Bronchial epithelial cell (primary cell): ENCODE measurements at regions not wholly inside any gene's neighbourhood (a gene's known extent, or its start where the extent isn't known, plus 50 kb on each side); places are given as distances from the start of the nearest gene placed in this dataset.

ENCODE experiments used
- DNase-seq: peaks from one replicate; pipeline ENCODE4 v3.0.0-alpha.2; 2010; ENCODE audit warnings: low read depth
- FAIRE-seq: peaks from 2 replicates; lab custom pipeline; 2011; peaks lifted over from hg19 to GRCh38; lab: Jason Lieb, UNC
- H3K27me3 ChIP-seq: 2 replicates; pipeline ENCODE4 v1.5.1; 2011; ENCODE audit warnings: low read length; ENCODE audit not compliant: control insufficient read depth, insufficient read depth
- H3K36me3 ChIP-seq: 2 replicates; pipeline ENCODE4 v1.5.1; 2011; ENCODE audit warnings: low read length; ENCODE audit not compliant: control insufficient read depth, insufficient read depth
- H3K4me3 ChIP-seq: 2 replicates; pipeline ENCODE4 v1.5.1; 2011; ENCODE audit warnings: mild to moderate bottlenecking, low read depth, low read length, control low read depth
- TF ChIP-seq, protein P1 (sequence below): IDR thresholded peaks from 2 replicates; pipeline ENCODE4 v1.5.1; 2011; ENCODE audit warnings: mild to moderate bottlenecking, moderate library complexity, low read length, control low read depth, inconsistent platforms; ENCODE audit not compliant: insufficient read depth, severe bottlenecking

DNA sequence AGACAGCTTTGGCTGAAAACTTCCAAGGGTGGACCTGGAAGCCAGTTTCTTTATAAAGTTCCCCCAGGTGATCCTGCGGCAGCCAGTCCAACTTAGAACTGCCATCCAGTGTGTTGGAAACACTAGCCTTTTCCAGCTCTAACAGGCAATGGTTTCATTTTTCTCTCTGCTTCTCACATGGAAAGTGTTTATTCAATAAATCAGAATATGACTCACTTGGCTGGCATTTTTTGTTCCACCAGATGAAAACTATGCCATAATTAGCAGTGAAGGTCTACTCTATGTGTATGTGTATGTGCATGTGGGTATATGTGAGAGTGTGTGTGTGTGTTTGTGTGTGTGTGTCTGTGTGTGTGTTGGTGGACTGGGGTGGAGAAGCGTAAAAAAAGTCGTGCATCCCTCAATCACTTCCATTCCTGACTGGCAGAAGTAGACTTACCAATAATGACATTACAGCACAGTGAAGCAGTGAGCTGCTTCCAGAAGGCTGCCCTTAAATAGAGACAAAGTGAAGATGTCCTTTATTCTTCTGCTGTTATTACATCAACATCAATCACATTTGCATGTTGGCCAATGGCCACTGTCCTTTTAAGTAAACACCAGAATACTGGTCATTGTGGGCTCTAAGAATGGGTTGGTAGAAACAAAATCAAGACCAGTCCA lies 90.9 kb upstream of the SETBP1 start:
- FAIRE-seq (peak; percentile 73), DNase-seq (peak; percentile 88)

DNA sequence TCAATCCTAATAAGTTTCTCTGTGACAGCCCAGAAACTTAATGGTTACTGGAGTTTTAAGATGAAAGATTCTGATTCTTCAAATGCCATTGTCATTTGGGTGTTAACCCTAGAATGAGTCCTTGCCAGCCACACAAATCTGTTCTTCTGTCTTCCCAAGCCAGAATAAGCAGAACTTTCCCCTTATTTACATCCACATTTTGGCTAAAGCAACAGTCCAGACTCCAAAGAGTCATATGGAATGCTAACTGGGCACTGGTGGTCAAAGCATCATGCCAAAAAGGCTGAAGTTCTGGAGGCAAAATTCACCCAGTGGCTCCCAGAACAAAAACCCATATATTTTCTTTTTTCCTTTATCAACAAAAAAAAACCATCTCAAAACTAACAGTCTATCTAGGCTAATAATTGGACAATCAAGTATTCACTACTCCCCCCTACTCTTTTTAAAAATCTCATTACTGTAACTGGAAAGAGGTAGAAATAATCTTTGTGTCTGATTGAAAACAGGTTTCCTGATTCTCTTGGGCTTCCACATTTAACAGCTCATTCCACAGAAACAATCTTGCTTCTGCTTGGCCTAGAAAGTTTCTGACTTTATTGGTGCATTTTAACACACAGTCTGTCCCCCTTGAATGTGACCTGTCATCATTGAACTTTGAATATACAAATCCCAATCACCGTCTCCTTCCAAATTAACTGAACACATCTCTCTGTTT lies 89.6 kb upstream of the SETBP1 start:
- no peak overlapping the region for H3K4me3 ChIP-seq
- FAIRE-seq, result no peak

More for the DNA sequence above, 90.9 kb upstream of the SETBP1 start:
- H3K4me3 ChIP-seq, result no peak overlapping the region
- no peaks in the 10 kb centered on the region for H3K27me3 ChIP-seq
- H3K36me3 ChIP-seq, result no peaks in the 10 kb centered on the region
- TF ChIP-seq, protein P1, sequence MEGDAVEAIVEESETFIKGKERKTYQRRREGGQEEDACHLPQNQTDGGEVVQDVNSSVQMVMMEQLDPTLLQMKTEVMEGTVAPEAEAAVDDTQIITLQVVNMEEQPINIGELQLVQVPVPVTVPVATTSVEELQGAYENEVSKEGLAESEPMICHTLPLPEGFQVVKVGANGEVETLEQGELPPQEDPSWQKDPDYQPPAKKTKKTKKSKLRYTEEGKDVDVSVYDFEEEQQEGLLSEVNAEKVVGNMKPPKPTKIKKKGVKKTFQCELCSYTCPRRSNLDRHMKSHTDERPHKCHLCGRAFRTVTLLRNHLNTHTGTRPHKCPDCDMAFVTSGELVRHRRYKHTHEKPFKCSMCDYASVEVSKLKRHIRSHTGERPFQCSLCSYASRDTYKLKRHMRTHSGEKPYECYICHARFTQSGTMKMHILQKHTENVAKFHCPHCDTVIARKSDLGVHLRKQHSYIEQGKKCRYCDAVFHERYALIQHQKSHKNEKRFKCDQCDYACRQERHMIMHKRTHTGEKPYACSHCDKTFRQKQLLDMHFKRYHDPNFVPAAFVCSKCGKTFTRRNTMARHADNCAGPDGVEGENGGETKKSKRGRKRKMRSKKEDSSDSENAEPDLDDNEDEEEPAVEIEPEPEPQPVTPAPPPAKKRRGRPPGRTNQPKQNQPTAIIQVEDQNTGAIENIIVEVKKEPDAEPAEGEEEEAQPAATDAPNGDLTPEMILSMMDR, result no peak

DNA sequence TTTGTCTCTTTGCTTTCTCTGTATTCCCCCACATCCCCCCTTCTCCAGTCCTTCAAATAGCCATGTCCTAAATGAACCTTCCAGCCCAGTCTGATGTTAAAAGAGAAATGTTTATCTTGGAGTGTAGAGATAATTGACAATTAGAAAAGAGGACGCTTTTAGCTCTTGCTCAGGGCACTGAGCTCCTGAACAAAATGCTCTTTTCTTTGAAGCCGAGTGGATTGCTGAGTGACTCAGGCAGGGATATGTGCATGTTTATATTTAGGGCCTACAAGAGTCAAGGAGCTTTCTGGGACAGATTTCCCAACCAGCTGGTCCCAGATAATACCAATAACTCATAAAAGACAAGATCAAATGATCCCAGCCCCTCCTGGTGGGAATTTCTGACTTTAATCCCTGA lies 88.0 kb upstream of the SETBP1 start:
- Histone ChIP-seq H3K36me3 (no peaks in the 10 kb centered on the region), H3K27me3 (no peaks in the 10 kb centered on the region), H3K4me3 (no peak overlapping the region)
- DNase-seq (no peak), FAIRE-seq (no peak)
- TF ChIP-seq, protein P1, result no peak

More for the DNA sequence above, 89.6 kb upstream of the SETBP1 start:
- no peak for DNase-seq
- TF ChIP-seq, protein P1, result no peak
- H3K27me3 ChIP-seq, result no peaks in the 10 kb centered on the region
- H3K36me3 ChIP-seq, result no peaks in the 10 kb centered on the region

DNA sequence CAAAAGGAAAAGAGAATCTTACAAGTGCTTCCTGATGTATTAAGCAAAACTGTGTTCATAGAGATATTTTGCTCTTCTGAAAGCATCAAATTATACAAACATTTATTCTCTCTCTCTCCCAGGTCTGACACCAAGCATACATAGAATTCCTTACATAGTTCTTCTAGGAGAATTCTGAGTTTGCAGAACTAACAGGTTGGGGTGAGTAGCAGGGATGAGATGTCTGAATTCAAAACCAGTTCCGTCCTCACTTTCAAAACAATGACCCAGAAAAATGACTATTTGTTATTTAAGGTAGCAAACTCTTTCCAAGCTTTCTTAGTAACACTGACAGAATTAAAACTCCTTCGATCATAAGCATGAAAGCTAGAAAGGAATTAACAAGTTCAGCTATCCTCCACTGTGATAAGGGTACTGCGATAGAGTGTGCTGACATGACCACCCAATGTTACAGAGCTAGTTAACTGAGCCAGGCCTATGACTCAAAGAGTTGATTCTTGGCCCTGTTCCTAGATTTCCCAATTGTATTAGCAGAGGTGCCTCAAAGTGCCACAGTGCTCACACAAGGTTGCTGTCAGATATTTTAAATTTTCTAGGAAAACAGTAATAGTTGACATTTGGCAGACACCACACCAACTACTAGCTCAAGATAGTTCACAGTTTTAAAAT lies 85.8 kb upstream of the SETBP1 start:
- Histone ChIP-seq H3K36me3 (no peaks in the 10 kb centered on the region), H3K4me3 (no peak overlapping the region), H3K27me3 (no peaks in the 10 kb centered on the region)
- DNase-seq, result peak; percentile 84
- TF ChIP-seq, protein P1, result no peak
- FAIRE-seq, result no peak

DNA sequence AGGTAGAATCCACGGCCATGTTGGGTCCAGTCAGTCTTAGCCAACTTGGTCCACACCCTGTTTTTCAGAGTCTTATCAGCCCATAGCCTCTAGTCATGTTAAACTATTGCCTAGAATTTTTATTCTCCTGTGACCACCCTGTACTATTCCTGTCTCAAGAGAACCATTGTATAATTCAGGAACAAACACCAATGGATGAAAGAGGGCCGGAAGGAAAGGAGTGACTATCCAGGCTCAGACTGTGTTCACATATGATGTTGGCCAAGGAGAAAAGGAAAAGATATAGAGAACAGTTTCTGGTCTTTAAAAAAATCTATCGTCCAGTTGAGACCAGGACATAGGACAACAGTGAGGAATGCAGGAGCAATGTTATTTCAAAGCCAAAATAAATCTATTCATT lies 82.9 kb upstream of the SETBP1 start:
- Histone ChIP-seq H3K27me3 (no peaks in the 10 kb centered on the region), H3K4me3 (no peak overlapping the region), H3K36me3 (no peaks in the 10 kb centered on the region)
- TF ChIP-seq, protein P1, result no peak
- FAIRE-seq, result no peak
- no peak for DNase-seq
